ENCODE measurements at regions not wholly inside any gene's neighbourhood (a gene's known extent, or its start where the extent isn't known, plus 50 kb on each side); places are given as distances from the start of the nearest gene placed in this dataset.

DNA sequence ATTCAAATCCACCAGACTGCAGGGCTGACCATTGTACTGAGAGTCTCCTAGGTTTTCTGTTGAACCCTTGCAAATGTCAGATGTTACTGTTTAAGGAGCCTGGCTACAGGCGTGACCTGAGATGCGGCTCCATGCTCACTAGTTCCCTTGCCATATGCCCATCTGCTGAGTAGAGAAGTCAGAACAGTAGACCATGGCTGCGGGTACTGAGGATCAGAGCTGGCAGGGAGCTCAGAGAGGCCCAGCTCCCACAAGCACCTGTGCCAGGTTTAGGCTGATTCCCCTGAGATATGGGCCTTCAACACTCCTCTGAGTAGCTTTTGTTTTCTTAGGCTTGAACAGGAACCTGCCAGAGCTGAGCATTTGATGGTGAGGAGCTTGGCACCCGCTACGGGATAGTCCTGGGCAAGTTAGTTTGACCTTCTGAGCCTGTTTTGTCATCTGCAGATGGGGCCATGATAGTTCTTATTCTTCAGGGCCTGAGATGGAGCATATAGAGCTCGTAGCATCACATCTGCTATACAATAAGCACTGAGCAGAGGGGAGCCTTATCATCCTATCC is 83.7 kb downstream of the BOD1 start (continued):
- TF ChIP-seq ZNF658 (tag by site-specific recombination; IDR thresholded peaks at IDR 0.05) (no peak), ZNF157 (tag by site-specific recombination; IDR thresholded peaks at IDR 0.05) (no peak), ZNF174 (tag by site-specific recombination; IDR thresholded peaks at IDR 0.05) (no peak)

DNA sequence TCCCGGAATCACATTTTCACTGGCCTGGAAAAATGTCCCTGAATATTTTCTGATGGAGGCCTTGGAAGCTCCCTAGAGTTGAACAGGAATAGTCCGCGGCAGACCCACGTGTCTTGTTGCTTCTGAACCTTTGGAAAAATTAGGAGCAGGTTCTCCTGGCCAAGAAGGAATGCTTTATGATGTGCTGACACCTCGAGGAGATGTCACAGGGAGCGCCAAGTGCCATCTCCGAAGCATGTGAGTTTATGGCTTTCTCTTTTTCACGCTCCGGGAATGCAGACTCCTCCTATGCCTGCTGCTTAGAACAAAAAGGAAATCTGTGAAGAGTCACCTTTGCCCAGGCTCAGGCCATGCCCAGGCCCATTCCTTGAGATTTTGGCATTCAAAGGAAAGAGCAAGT is 84.6 kb downstream of the BOD1 start:
- TF ChIP-seq, protein P1, sequence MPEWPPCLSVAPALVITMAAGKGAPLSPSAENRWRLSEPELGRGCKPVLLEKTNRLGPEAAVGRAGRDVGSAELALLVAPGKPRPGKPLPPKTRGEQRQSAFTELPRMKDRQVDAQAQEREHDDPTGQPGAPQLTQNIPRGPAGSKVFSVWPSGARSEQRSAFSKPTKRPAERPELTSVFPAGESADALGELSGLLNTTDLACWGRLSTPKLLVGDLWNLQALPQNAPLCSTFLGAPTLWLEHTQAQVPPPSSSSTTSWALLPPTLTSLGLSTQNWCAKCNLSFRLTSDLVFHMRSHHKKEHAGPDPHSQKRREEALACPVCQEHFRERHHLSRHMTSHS (tag by site-specific recombination; IDR thresholded peaks at IDR 0.05), result no peak
- TF ChIP-seq ZBTB21 (tag by site-specific recombination; IDR thresholded peaks at IDR 0.05), result no peak
- Histone ChIP-seq H3K4me1 (ENCODE audit: control insufficient read depth, insufficient read depth, low read length) (no peaks in the 10 kb centered on the region), H3K36me3 (ENCODE audit: control insufficient read depth in 2 of 2, insufficient read depth in 1 of 2, low read length in 2 of 2) (no peaks in the 10 kb centered on the region), H3K27ac (ENCODE audit: extremely low read depth, low read depth, low read length) (no peak overlapping the region), H3K9me3 (ENCODE audit: control insufficient read depth, insufficient read depth, low read depth, low read length) (no peaks in the 10 kb centered on the region), H3K4me3 (ENCODE audit: low read depth, low read length) (no peak overlapping the region)
- ChIA-PET POLR2A (interaction anchor here (0.5 kb wide), 1 partner anchor 272 kb away, joined by 3 read pairs; no protein-coding TSS in a partner anchor), CTCF (no interaction called here)

DNA sequence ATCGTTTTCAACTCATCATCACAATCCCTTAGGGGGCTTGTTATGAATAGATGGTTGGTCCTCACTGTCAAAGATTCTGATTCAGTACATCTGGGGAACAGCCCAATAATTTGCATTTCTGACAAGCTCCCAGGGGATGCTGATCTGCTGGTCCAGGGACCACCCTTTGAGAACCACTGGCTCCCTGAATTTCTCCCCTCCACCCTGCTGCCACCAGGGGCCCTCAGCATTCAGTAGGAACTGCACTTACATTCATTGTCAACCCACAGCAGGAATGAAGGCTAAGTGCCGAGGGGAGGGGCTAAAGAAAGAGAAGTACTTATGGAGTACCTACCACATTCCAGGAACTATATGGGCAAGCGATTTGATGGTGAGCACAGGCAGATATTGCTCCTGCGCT is 85.9 kb downstream of the BOD1 start:
- no peaks in the 10 kb centered on the region for H3K9me3 ChIP-seq (ENCODE audit: control insufficient read depth, insufficient read depth, low read depth, low read length)
- CTCF ChIA-PET, result interaction anchor here (0.7 to 1.5 kb wide), 3 partner anchors 43 to 236 kb away, joined by 3 to 4 read pairs (median 3); no protein-coding TSS in a partner anchor
- H3K4me1 ChIP-seq (ENCODE audit: control insufficient read depth, insufficient read depth, low read length), result no peaks in the 10 kb centered on the region
- H3K36me3 ChIP-seq (ENCODE audit: control insufficient read depth in 2 of 2, insufficient read depth in 1 of 2, low read length in 2 of 2), result no peaks in the 10 kb centered on the region
- H3K27ac ChIP-seq (ENCODE audit: extremely low read depth, low read depth, low read length), result no peak overlapping the region
- TF ChIP-seq, protein P2, sequence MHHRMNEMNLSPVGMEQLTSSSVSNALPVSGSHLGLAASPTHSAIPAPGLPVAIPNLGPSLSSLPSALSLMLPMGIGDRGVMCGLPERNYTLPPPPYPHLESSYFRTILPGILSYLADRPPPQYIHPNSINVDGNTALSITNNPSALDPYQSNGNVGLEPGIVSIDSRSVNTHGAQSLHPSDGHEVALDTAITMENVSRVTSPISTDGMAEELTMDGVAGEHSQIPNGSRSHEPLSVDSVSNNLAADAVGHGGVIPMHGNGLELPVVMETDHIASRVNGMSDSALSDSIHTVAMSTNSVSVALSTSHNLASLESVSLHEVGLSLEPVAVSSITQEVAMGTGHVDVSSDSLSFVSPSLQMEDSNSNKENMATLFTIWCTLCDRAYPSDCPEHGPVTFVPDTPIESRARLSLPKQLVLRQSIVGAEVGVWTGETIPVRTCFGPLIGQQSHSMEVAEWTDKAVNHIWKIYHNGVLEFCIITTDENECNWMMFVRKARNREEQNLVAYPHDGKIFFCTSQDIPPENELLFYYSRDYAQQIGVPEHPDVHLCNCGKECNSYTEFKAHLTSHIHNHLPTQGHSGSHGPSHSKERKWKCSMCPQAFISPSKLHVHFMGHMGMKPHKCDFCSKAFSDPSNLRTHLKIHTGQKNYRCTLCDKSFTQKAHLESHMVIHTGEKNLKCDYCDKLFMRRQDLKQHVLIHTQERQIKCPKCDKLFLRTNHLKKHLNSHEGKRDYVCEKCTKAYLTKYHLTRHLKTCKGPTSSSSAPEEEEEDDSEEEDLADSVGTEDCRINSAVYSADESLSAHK (tag by site-specific recombination; IDR thresholded peaks at IDR 0.05), result no peak
- TF ChIP-seq ZNF174 (tag by site-specific recombination; IDR thresholded peaks at IDR 0.05), result no peak
- no peak for TF ChIP-seq HOXD13 (CRISPR knock-in tag; IDR thresholded peaks at IDR 0.05; ENCODE audit: borderline replicate concordance)
- TF ChIP-seq ZNF610 (tag by site-specific recombination; IDR thresholded peaks at IDR 0.05; ENCODE audit: borderline replicate concordance), result no peak
- TF ChIP-seq ZBTB20 (tag by site-specific recombination; IDR thresholded peaks at IDR 0.05), result no peak
- TF ChIP-seq OSR2 (tag by site-specific recombination; IDR thresholded peaks at IDR 0.05), result no peak
- no peak for TF ChIP-seq ZNF214 (tag by site-specific recombination; IDR thresholded peaks at IDR 0.05; ENCODE audit: borderline replicate concordance)
- TF ChIP-seq ZBTB7A (tag by site-specific recombination; IDR thresholded peaks at IDR 0.05; ENCODE audit: low read depth), result no peak
- TF ChIP-seq ZNF654 (tag by site-specific recombination; IDR thresholded peaks at IDR 0.05; ENCODE audit: low read depth), result no peak
- TF ChIP-seq ZNF624 (tag by site-specific recombination; IDR thresholded peaks at IDR 0.05), result no peak
- TF ChIP-seq ZNF239 (tag by site-specific recombination; IDR thresholded peaks at IDR 0.05), result no peak
- no peak for TF ChIP-seq BCL11B (tag by site-specific recombination; IDR thresholded peaks at IDR 0.05; ENCODE audit: low read depth)
- TF ChIP-seq, protein P3, sequence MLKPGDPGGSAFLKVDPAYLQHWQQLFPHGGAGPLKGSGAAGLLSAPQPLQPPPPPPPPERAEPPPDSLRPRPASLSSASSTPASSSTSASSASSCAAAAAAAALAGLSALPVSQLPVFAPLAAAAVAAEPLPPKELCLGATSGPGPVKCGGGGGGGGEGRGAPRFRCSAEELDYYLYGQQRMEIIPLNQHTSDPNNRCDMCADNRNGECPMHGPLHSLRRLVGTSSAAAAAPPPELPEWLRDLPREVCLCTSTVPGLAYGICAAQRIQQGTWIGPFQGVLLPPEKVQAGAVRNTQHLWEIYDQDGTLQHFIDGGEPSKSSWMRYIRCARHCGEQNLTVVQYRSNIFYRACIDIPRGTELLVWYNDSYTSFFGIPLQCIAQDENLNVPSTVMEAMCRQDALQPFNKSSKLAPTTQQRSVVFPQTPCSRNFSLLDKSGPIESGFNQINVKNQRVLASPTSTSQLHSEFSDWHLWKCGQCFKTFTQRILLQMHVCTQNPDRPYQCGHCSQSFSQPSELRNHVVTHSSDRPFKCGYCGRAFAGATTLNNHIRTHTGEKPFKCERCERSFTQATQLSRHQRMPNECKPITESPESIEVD (tag by site-specific recombination; IDR thresholded peaks at IDR 0.05), result no peak
- no peak for TF ChIP-seq ZNF555 (tag by site-specific recombination; conservative IDR thresholded peaks at IDR 0.05)
- TF ChIP-seq KLF1 (tag by site-specific recombination; IDR thresholded peaks at IDR 0.05), result no peak
- no peak for TF ChIP-seq ZNF138 (tag by site-specific recombination; IDR thresholded peaks at IDR 0.05; ENCODE audit: borderline replicate concordance)
- TF ChIP-seq KLF9 (tag by site-specific recombination; IDR thresholded peaks at IDR 0.05; ENCODE audit: low read depth), result no peak
- H3K4me3 ChIP-seq (ENCODE audit: low read depth, low read length), result no peak overlapping the region
- POLR2A ChIA-PET, result no interaction called here
